H1 (cell line): ENCODE measurements at regions not wholly inside any gene's neighbourhood (a gene's known extent, or its start where the extent isn't known, plus 50 kb on each side); places are given as distances from the start of the nearest gene placed in this dataset.

Experiments used
- BACH1 ChIP-seq: IDR thresholded peaks from 2 replicates; pipeline ENCODE4 v1.6.1; 2012; ENCODE audit warnings: low read length, improper control_type of control experiment
- CEBPB ChIP-seq: IDR thresholded peaks from 2 replicates; pipeline ENCODE4 v1.6.1; 2012; ENCODE audit warnings: low read depth, low read length
- FOSL1 ChIP-seq: IDR thresholded peaks from 2 replicates; pipeline ENCODE4 v1.6.1; 2011; ENCODE audit warnings: mild to moderate bottlenecking, low read depth, low read length, moderate library complexity; ENCODE audit not compliant: insufficient read depth
- JUND ChIP-seq: IDR thresholded peaks from 2 replicates; pipeline ENCODE4 v1.6.1; 2011; ENCODE audit warnings: mild to moderate bottlenecking, improper control_type of control experiment, low read length
- KDM1A ChIP-seq: fragments of 200-600, 300-600 bp; sonication (generic); IDR thresholded peaks from 2 replicates; pipeline ENCODE4 v1.7.1; 2016; ENCODE audit warnings: mild to moderate bottlenecking, low read length, borderline replicate concordance
- RXRA ChIP-seq: IDR thresholded peaks from 2 replicates; pipeline ENCODE4 v1.6.1; 2011; ENCODE audit warnings: low read depth, mild to moderate bottlenecking, low read length, moderate library complexity; ENCODE audit not compliant: insufficient read depth
- SAP30 ChIP-seq: fragments of 300-600 bp; sonication (generic); IDR thresholded peaks from 2 replicates; pipeline ENCODE4 v1.7.1; 2012; ENCODE audit warnings: low read length, moderate library complexity, mild to moderate bottlenecking, inconsistent platforms; ENCODE audit not compliant: insufficient read depth, insufficient replicate concordance
- SP2 ChIP-seq: IDR thresholded peaks from 2 replicates; pipeline ENCODE4 v1.6.1; 2012; ENCODE audit warnings: mild to moderate bottlenecking, low read length, inconsistent platforms
- SRF ChIP-seq: IDR thresholded peaks from 2 replicates; pipeline ENCODE4 v1.6.1; 2011; ENCODE audit warnings: mild to moderate bottlenecking, low read depth, low read length, moderate library complexity
- TBP ChIP-seq: IDR thresholded peaks from 2 replicates; pipeline ENCODE4 v1.6.1; 2011; ENCODE audit warnings: low read depth, low read length, improper control_type of control experiment
- TF ChIP-seq, protein P1 (sequence below), 3 experiments: IDR thresholded peaks; 1 replicate in 2 of 3; 2 replicates in 1 of 3; pipeline versions ENCODE4 v1.5.1 to v1.6.1; 2011; ENCODE audit warnings: low read length in 3 of 3, mild to moderate bottlenecking in 3 of 3, inconsistent platforms in 2 of 3, low read depth in 1 of 3, moderate library complexity in 1 of 3; ENCODE audit not compliant: insufficient read depth in 1 of 3; ENCODE audit errors: control extremely low read depth in 1 of 3

DNA sequence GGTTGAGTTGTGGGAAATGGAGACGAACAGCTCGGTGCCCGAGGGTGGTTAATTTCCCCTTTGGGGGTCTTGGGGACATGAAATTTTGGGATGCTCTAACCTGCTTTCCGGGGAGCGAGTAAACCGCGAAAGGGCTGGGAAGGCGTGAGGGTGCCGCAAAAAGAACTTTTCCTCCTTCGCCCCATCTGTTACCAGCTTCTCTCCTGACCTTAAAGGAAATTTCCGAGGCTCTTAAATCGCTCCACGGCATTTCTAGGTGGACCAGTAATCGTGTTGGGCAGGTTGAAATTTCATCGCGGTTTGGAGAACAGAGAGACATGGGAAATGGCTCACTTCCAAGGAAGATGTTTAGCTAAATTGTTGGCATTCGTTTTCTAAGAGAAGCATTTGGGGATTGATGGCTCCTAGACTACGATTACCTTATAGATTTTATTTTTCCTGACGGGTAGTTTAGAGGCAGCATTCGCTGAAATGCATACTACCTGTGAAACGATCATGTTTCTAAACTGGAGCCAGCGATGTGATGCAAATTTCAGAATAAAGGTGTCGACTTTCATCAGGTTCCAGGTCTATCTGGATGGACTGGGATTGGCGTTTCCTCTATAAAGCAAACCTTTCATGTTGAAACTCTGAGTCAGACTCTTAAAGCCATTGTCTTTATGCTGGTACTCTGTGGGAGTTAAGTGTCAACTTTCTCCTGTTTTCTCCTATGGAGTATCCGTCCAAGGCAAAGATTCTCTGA lies 414.5 kb downstream of the PCNX1 start (continued):
- no peak for TF ChIP-seq TBP
- peak; percentile 75 for TF ChIP-seq JUND
- no peak for TF ChIP-seq FOSL1
- no peak for TF ChIP-seq RXRA
- TF ChIP-seq SAP30, result no peak
- 0 out of 2 replicates have a peak, but pooled peaks have one; percentile 24 for TF ChIP-seq CEBPB
- no peak for TF ChIP-seq BACH1
- TF ChIP-seq, protein P1, sequence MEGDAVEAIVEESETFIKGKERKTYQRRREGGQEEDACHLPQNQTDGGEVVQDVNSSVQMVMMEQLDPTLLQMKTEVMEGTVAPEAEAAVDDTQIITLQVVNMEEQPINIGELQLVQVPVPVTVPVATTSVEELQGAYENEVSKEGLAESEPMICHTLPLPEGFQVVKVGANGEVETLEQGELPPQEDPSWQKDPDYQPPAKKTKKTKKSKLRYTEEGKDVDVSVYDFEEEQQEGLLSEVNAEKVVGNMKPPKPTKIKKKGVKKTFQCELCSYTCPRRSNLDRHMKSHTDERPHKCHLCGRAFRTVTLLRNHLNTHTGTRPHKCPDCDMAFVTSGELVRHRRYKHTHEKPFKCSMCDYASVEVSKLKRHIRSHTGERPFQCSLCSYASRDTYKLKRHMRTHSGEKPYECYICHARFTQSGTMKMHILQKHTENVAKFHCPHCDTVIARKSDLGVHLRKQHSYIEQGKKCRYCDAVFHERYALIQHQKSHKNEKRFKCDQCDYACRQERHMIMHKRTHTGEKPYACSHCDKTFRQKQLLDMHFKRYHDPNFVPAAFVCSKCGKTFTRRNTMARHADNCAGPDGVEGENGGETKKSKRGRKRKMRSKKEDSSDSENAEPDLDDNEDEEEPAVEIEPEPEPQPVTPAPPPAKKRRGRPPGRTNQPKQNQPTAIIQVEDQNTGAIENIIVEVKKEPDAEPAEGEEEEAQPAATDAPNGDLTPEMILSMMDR (IDR thresholded peaks at IDR 0.05; ENCODE audit: control extremely low read depth in 1 of 3, insufficient read depth in 1 of 3, low read depth in 1 of 3, low read length in 3 of 3), result no peak
- TF ChIP-seq SRF, result no peak
- TF ChIP-seq SP2, result no peak
- no peak for TF ChIP-seq KDM1A
